ENCODE measurements at regions not wholly inside any gene's neighbourhood (a gene's known extent, or its start where the extent isn't known, plus 50 kb on each side); places are given as distances from the start of the nearest gene placed in this dataset.

GRCh38 chr9:11931751-11932150 is 761.4 kb upstream of the TYRP1 start:
- H3K27ac Mint-ChIP-seq (ENCODE audit: unreplicated experiment) = no peak overlapping the region
- no peak overlapping the region for H3K4me3 Mint-ChIP-seq (ENCODE audit: unreplicated experiment)
- no peaks in the 10 kb centered on the region for H3K4me1 Mint-ChIP-seq (ENCODE audit: unreplicated experiment)
- no peak for TF ChIP-seq CTCF (IDR thresholded peaks at IDR 0.05; ENCODE audit: unreplicated experiment)
- no peaks in the 10 kb centered on the region for H3K27me3 Mint-ChIP-seq (ENCODE audit: unreplicated experiment)
- no peaks in the 10 kb centered on the region for H3K36me3 Mint-ChIP-seq (ENCODE audit: low read depth, unreplicated experiment)
- no peak for DNase-seq (ENCODE audit: low spot score)
- H3K9me3 Mint-ChIP-seq (ENCODE audit: unreplicated experiment) = no peaks in the 10 kb centered on the region

- no peak for TF ChIP-seq CTCF (IDR thresholded peaks at IDR 0.05; ENCODE audit: unreplicated experiment)
- H3K27ac Mint-ChIP-seq (ENCODE audit: unreplicated experiment) = no peak overlapping the region
These were observed 759.3 kb upstream of the TYRP1 start for GRCh38 chr9:11933926-11934325.

GRCh38 chr9:11946531-11946930 is 746.7 kb upstream of the TYRP1 start:
- TF ChIP-seq CTCF (IDR thresholded peaks at IDR 0.05; ENCODE audit: unreplicated experiment) = no peak
- DNase-seq (ENCODE audit: low spot score) = no peak
- Mint-ChIP-seq H3K4me1 (ENCODE audit: unreplicated experiment) (peaks cover 4% of the 10 kb centered on the region), H3K27ac (ENCODE audit: unreplicated experiment) (no peak overlapping the region), H3K27me3 (ENCODE audit: unreplicated experiment) (peaks cover 3% of the 10 kb centered on the region), H3K36me3 (ENCODE audit: low read depth, unreplicated experiment) (no peaks in the 10 kb centered on the region), H3K9me3 (ENCODE audit: unreplicated experiment) (peaks cover 5% of the 10 kb centered on the region), H3K4me3 (ENCODE audit: unreplicated experiment) (no peak overlapping the region)

More at GRCh38 chr9:11933926-11934325, 759.3 kb upstream of the TYRP1 start:
- Mint-ChIP-seq H3K4me1 (ENCODE audit: unreplicated experiment) (no peaks in the 10 kb centered on the region), H3K9me3 (ENCODE audit: unreplicated experiment) (no peaks in the 10 kb centered on the region), H3K36me3 (ENCODE audit: low read depth, unreplicated experiment) (no peaks in the 10 kb centered on the region), H3K4me3 (ENCODE audit: unreplicated experiment) (no peak overlapping the region), H3K27me3 (ENCODE audit: unreplicated experiment) (no peaks in the 10 kb centered on the region)
- DNase-seq (ENCODE audit: low spot score) = no peak

GRCh38 chr9:11962327-11962726 is 730.9 kb upstream of the TYRP1 start:
- no peaks in the 10 kb centered on the region for H3K4me1 Mint-ChIP-seq (ENCODE audit: unreplicated experiment)
- DNase-seq (ENCODE audit: low spot score) = no peak
- H3K4me3 Mint-ChIP-seq (ENCODE audit: unreplicated experiment) = no peak overlapping the region
- no peaks in the 10 kb centered on the region for H3K27me3 Mint-ChIP-seq (ENCODE audit: unreplicated experiment)
- H3K36me3 Mint-ChIP-seq (ENCODE audit: low read depth, unreplicated experiment) = no peaks in the 10 kb centered on the region
- no peaks in the 10 kb centered on the region for H3K9me3 Mint-ChIP-seq (ENCODE audit: unreplicated experiment)
- no peak for TF ChIP-seq CTCF (IDR thresholded peaks at IDR 0.05; ENCODE audit: unreplicated experiment)
- no peak overlapping the region for H3K27ac Mint-ChIP-seq (ENCODE audit: unreplicated experiment)

GRCh38 chr9:11966786-11967185 is 726.4 kb upstream of the TYRP1 start:
- Mint-ChIP-seq H3K9me3 (ENCODE audit: unreplicated experiment) (no peaks in the 10 kb centered on the region), H3K4me1 (ENCODE audit: unreplicated experiment) (no peaks in the 10 kb centered on the region), H3K4me3 (ENCODE audit: unreplicated experiment) (no peak overlapping the region), H3K27me3 (ENCODE audit: unreplicated experiment) (no peaks in the 10 kb centered on the region), H3K36me3 (ENCODE audit: low read depth, unreplicated experiment) (no peaks in the 10 kb centered on the region), H3K27ac (ENCODE audit: unreplicated experiment) (no peak overlapping the region)
- DNase-seq (ENCODE audit: low spot score) = no peak
- TF ChIP-seq CTCF (IDR thresholded peaks at IDR 0.05; ENCODE audit: unreplicated experiment) = no peak
